ENCODE measurements at regions not wholly inside any gene's neighbourhood (a gene's known extent, or its start where the extent isn't known, plus 50 kb on each side); places are given as distances from the start of the nearest gene placed in this dataset.
"Not testable (repeated sequence)": the region's sequence is repeated elsewhere in the genome, so short reads cannot be mapped to it uniquely, and the experiment has no call there.

- TF ChIP-seq POLR2A (IDR thresholded peaks at IDR 0.05; ENCODE audit: low read depth, low read length), result no peak
- no peak for TF ChIP-seq POLR2AphosphoS5 (IDR thresholded peaks at IDR 0.05; ENCODE audit: low read depth, low read length)
- no peak for TF ChIP-seq TAF1 (IDR thresholded peaks at IDR 0.05; ENCODE audit: borderline replicate concordance, low read depth, low read length)
- peak; percentile 77 for FAIRE-seq
- no peak for DNase-seq (ENCODE audit: insufficient read length)
These were observed 208.3 kb downstream of the EXOC5 start for GRCh38 chr14:57060276-57060955.

DNA sequence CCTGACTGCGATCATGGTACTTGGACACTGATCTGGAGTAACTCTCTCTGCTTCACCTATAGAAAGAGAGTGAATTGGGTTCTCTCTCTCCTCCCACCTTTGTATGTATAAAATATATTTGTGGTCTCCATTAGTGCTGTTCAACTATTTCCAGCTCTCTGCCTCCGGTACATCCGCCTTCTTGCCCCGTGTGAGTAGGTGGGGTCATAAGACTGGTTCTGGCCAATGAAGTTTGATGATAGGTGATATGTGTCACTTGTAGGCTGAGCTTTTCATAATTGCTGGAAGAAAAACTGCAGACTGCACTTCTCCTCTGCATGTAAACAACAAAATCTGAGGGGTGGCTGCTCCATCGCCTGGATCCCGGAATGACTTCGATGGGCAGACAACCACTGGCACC lies 210.4 kb downstream of the EXOC5 start:
- TF ChIP-seq POLR2AphosphoS5 (IDR thresholded peaks at IDR 0.05; ENCODE audit: low read depth, low read length), result no peak
- TF ChIP-seq TAF1 (IDR thresholded peaks at IDR 0.05; ENCODE audit: borderline replicate concordance, low read depth, low read length), result no peak
- FAIRE-seq (no peak), DNase-seq (ENCODE audit: insufficient read length) (no peak)

- DNase-seq (ENCODE audit: insufficient read length), result no peak
- no peak for FAIRE-seq
- no peak for TF ChIP-seq POLR2AphosphoS5 (IDR thresholded peaks at IDR 0.05; ENCODE audit: low read depth, low read length)
- no peak for TF ChIP-seq POLR2A (IDR thresholded peaks at IDR 0.05; ENCODE audit: low read depth, low read length)
- TF ChIP-seq TAF1 (IDR thresholded peaks at IDR 0.05; ENCODE audit: borderline replicate concordance, low read depth, low read length), result no peak
These were observed 210.9 kb downstream of the EXOC5 start for GRCh38 chr14:57057803-57058202.

- FAIRE-seq; DNase-seq (ENCODE audit: insufficient read length): not testable (repeated sequence)
These were observed 212.2 kb downstream of the EXOC5 start for GRCh38 chr14:57056522-57056921.

DNA sequence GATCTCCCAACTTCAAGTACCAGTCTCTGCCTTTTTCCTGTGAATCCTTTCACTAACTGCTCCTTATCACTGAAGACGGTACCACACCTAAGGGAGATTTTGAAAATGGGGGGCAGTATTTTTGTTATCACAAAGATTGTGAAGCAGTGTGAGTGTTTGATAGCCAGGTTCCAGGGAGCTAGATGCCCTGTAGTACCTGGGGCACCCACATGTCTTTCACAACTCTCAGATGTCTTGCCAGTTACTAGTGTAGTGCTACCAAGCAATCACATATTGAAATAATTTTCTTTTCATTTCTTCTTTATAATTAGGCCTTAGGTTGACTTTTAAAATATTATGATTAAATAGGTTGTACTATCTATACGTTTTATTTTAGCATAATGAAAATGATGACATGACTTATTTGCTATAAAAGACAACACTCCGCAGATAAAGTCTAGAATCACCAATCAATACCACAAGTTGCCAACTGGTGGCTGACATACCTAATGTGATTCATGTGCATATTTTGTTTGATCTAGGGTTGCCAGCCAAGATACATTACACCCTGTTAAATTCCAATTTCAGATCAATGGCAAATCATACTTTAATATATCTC lies 215.9 kb downstream of the EXOC5 start:
- no peak for FAIRE-seq

DNA sequence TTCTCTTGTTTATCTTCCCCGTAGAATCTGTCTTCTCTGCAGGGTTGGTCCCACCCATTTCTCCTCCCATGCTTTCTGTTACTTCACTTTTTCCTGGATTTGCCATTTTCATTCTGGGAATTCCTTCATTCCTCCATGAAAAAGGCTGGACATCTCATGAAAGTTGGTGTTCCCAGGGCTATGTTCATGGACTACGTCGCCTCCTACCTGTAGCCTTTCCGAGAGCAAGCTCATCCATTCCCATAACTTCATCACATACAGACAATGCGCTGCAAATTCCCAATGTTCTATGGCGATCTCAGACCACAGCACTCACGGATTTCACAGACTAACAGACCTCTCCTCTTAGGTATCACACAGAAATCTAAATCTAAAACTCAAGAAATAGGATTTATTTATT lies 217.1 kb downstream of the EXOC5 start:
- FAIRE-seq (no peak), DNase-seq (ENCODE audit: insufficient read length) (no peak)
- TF ChIP-seq POLR2AphosphoS5 (IDR thresholded peaks at IDR 0.05; ENCODE audit: low read depth, low read length) (no peak), POLR2A (IDR thresholded peaks at IDR 0.05; ENCODE audit: low read depth, low read length) (no peak), TAF1 (IDR thresholded peaks at IDR 0.05; ENCODE audit: borderline replicate concordance, low read depth, low read length) (no peak)

More for the DNA sequence above, 215.9 kb downstream of the EXOC5 start:
- TF ChIP-seq POLR2A (IDR thresholded peaks at IDR 0.05; ENCODE audit: low read depth, low read length) (no peak), POLR2AphosphoS5 (IDR thresholded peaks at IDR 0.05; ENCODE audit: low read depth, low read length) (no peak), TAF1 (IDR thresholded peaks at IDR 0.05; ENCODE audit: borderline replicate concordance, low read depth, low read length) (no peak)
- no peak for DNase-seq (ENCODE audit: insufficient read length)

DNA sequence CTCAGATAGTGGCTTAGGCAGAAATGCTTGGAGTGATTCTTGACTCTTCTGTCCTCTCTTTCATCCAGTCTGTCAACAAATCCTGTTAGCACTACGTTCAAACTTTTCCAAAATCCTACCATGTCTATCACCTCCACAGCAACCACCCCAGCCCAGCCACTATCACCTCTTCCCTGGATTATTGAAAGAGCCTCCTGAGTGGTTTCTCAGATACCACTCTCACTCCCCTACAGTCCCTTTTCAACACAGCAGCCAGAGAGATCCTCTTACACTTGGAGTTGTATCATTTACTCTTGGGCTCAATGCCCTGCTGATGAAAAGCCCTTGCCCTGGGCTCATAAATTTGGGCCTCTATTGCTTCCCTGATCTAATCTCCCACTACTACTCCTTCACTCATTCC lies 218.9 kb downstream of the EXOC5 start:
- FAIRE-seq (no peak), DNase-seq (ENCODE audit: insufficient read length) (no peak)

DNA sequence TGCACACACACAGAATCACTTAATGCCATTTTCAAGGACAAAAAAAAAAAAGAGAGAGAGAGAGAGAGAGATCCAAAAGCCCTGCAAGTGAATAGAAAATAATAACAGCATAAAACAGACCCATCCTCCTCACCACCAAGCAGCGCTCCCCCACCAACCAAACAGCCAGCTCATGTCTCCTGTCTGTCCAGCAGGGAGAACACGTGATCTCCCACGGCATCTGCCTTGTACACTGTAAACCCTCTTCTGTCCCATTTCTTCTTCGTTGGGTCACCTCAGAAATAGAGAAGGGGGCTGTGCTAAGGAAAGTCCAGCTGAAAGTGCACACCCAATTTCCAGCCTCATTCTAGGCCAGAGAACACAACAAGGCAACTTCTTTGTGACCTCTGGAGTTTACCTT lies 222.5 kb downstream of the EXOC5 start:
- DNase-seq (ENCODE audit: insufficient read length), result no peak
- no peak for FAIRE-seq
- TF ChIP-seq POLR2A (IDR thresholded peaks at IDR 0.05; ENCODE audit: low read depth, low read length) (no peak), TAF1 (IDR thresholded peaks at IDR 0.05; ENCODE audit: borderline replicate concordance, low read depth, low read length) (no peak), POLR2AphosphoS5 (IDR thresholded peaks at IDR 0.05; ENCODE audit: low read depth, low read length) (no peak)

More for the DNA sequence above, 218.9 kb downstream of the EXOC5 start:
- no peak for TF ChIP-seq POLR2AphosphoS5 (IDR thresholded peaks at IDR 0.05; ENCODE audit: low read depth, low read length)

DNA sequence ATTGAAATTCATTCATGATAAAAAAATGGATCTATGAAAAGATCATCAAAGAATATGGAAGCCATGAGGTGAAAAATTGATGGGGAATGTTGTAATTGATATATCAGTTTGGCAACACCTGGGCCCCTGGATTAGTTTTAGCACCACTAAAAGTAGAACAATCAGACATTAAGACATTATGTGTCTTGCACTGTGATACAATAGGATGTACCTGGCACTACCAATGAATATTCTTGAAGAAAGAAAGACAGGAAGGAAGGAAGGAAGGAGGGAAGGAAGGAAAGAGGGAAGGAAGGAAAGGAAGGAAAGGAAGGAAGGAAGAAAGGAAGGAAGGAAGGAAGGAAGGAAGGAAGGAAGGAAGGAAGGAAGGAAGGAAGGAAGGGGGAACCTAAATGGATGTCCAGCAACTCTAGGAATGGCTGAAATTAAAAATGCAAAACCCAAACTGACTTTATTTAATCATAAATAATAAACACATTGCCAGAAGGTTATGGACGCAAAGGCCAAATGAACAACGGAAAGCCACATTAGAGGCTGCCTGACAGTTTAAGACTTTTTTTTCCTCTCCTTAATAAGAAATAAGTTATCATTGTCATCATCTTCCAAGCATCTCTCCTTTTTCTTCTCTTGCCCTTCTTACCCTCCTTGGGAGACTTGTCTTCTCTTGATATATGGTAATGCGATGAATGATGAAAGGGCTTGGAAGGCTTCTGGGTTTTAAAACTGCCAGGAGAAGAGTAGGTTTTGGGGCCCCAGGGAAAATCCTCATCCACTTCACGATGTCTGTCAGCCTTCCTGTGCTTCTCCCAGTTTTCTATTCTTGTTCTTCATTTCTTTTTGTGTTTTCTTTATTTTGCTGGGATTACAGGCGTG lies 224.4 kb downstream of the EXOC5 start:
- FAIRE-seq; DNase-seq (ENCODE audit: insufficient read length): not testable (repeated sequence)

DNA sequence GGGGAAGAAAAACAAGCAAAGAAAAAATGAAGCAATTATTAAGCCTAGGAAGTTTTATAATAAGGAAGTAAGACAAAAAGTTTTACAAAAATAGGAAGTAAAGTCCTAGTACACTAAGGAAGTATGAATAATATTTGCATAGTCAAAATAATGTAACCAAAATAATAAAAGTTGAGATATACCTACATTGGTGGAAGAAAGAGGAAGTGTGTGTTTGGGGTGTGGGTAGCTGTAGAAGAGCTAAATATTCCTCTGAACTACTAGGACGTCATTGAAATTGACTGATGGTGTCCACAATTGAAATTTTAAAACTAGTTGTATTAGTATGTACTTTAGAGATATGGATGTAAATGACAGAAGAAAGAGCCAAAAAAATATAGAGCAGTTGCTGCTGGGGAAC lies 228.4 kb upstream of the OTX2 start:
- FAIRE-seq (no peak), DNase-seq (ENCODE audit: insufficient read length) (no peak)
- TF ChIP-seq TAF1 (IDR thresholded peaks at IDR 0.05; ENCODE audit: borderline replicate concordance, low read depth, low read length) (no peak), POLR2A (IDR thresholded peaks at IDR 0.05; ENCODE audit: low read depth, low read length) (no peak), POLR2AphosphoS5 (IDR thresholded peaks at IDR 0.05; ENCODE audit: low read depth, low read length) (no peak)

GRCh38 chr14:57031474-57031873 lies 221.2 kb upstream of the OTX2 start:
- DNase-seq (ENCODE audit: insufficient read length) (no peak), FAIRE-seq (no peak)
- TF ChIP-seq POLR2AphosphoS5 (IDR thresholded peaks at IDR 0.05; ENCODE audit: low read depth, low read length), result no peak
- no peak for TF ChIP-seq TAF1 (IDR thresholded peaks at IDR 0.05; ENCODE audit: borderline replicate concordance, low read depth, low read length)

DNA sequence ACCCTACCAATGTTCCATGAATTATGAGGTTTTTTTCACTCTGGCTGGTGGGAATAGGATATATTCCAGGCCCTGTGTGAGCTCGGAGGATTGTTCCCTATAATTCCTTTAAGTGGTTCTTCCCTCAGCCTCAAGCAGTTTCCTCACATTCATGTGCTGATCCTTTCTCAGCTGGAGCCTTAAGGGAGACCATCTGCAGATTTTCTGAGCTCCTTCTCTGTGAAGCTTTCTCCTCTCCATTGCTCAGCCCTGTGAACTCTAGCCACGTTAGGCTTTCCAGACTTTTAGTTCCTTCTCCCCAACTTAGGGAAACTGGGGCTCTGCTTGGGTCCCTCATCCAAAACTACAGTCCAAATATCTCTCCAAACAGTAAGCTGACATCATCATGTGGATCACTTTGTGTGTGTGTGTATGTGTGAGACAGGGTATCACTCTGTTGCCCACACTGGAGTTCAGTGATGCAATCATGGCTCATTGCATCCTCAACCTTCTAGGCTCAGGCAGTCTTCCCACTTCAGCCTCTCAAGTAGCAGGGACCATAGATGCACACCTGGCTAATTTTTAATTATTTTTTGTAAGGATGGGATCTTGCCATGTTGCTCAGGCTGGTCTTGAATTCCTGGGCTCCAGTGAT lies 219.5 kb upstream of the OTX2 start:
- DNase-seq (ENCODE audit: insufficient read length), result no peak
- no peak for FAIRE-seq
- TF ChIP-seq POLR2A (IDR thresholded peaks at IDR 0.05; ENCODE audit: low read depth, low read length) (no peak), TAF1 (IDR thresholded peaks at IDR 0.05; ENCODE audit: borderline replicate concordance, low read depth, low read length) (no peak), POLR2AphosphoS5 (IDR thresholded peaks at IDR 0.05; ENCODE audit: low read depth, low read length) (no peak)

All from GM12892 (cell line).